Pulmonary artery endothelial cell (primary cell): ENCODE measurements at regions not wholly inside any gene's neighbourhood (a gene's known extent, or its start where the extent isn't known, plus 50 kb on each side); places are given as distances from the start of the nearest gene placed in this dataset.

Experiments used
- DNase-seq: peaks from one replicate; pipeline ENCODE4 v3.0.0-alpha.2; 2011; ENCODE audit warnings: low read depth, low spot score

- no peak for DNase-seq
These were observed 221.4 kb upstream of the RREB1 start for GRCh38 chr6:6886171-6886885.

GRCh38 chr6:6886886-6887285 lies 220.9 kb upstream of the RREB1 start:
- no peak for DNase-seq

- DNase-seq: no peak
These were observed 218.2 kb upstream of the RREB1 start for GRCh38 chr6:6889601-6890000.

DNA sequence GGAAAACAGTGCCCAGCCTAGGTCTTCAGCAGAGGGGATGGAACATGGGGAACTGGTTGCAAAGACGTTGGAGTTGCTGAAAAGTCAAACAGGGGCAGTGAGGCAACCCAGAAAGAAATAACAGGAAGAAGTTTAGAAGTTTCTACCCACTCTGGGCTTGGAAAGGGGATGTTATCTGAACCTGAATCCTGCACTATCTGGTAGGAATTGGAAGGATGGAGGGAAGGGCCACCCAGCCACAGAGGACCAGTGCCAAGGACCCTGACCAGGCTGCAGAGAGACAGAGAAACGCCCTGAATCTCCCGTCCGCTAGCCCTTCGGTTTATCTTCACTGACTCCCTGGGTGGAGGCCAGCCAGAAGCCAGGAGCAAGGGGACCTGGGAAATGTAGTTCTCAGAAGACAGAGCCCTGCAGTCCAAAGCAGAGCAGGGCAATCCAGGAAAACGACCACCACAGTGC lies 217.3 kb upstream of the RREB1 start:
- no peak for DNase-seq

GRCh38 chr6:6891125-6891721 lies 216.5 kb upstream of the RREB1 start:
- no peak for DNase-seq

DNA sequence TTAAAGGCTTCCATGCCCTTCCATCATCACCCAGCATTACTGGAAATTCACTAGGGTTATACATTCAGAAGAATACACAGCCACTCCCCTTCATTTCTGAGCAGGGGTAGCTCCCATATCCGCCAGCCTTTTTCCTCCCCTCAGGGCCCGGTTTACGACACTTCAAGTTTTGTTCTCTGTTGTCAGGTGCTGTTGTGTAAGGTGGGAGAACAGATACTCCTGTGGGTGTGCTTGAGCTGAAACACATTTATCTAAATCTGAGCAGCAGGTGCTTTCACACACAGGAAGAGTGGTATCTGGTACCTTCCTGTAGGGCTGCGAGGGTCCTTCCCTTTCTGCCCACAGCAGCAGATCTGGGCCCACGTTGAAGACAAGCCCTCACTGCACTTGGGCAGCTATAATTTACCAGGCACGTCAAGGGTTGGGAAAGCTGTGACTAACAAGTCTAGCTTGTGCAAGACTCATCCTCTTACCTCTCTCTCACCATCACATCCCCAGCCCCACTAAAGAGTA lies 215.8 kb upstream of the RREB1 start:
- no peak for DNase-seq

GRCh38 chr6:6892744-6893583 lies 214.8 kb upstream of the RREB1 start:
- no peak for DNase-seq

GRCh38 chr6:6893701-6894100 lies 214.1 kb upstream of the RREB1 start:
- no peak for DNase-seq

- DNase-seq: no peak
These were observed 211.8 kb upstream of the RREB1 start for GRCh38 chr6:6895929-6896328.

DNA sequence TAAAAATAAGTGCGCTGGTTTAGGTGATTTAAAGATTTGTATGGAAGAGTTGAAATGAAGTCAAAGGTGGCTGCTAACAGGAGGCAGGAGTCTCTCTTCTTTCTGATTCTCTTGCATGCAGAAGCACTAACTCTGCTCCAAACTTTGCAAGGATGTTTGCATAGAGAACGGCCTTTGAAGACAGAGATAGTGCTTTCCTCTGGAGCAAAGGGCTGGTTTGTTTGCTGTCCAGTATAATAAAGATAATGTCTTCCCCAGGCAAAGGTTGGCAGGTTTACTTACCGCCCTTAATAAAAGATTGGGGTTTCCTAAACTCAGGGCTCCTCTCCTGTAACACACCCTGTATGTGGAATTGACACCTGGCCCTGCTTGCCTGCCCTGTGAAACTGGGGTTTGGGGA lies 210.6 kb upstream of the RREB1 start:
- DNase-seq: no peak

- DNase-seq: no peak
These were observed 207.1 kb upstream of the RREB1 start for GRCh38 chr6:6900569-6901204.

DNA sequence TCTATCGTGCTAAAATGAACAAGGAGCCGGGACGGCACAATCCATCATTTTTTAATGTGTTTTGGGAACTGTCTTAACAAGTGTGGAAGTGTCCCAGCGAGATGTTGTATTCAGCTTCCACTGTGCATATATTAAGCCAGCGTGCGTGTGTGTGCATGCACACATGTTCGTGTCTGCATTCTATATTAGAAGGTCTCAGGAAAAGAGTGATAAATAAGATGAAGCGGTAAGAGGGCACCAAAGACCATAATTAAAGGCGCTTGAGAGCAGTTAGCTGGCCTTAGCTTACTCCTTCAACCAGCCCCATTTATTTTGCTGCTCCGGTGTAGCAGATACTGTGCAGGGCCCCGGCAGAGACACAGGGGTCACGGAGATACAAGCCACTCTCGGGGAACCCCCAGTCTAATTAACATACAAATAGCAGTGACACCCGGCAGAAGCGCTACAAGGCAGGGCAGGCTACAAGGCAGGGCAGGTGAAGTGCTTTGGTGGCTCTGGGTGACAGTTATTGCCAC lies 206.5 kb upstream of the RREB1 start:
- no peak for DNase-seq

DNA sequence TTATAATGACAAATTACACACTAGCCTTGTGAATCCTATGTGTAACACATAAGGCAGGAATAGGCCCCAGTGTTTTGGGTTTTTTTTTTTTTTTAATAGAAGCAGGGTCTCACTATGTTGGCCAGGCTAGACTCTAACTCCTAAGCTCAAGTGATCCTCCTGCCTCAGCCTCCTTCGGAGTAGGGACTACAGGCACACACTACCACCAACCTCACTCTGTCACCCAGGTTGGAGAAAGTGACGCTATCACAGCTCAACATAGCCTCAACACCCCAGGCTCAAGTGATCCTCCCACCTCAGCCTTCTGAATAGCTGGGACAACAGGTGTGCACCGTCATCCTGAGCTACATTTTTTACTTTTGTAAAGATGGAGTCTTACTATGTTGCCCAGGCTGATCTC lies 205.8 kb upstream of the RREB1 start:
- no peak for DNase-seq

GRCh38 chr6:6905961-6906518 lies 201.7 kb upstream of the RREB1 start:
- no peak for DNase-seq

DNA sequence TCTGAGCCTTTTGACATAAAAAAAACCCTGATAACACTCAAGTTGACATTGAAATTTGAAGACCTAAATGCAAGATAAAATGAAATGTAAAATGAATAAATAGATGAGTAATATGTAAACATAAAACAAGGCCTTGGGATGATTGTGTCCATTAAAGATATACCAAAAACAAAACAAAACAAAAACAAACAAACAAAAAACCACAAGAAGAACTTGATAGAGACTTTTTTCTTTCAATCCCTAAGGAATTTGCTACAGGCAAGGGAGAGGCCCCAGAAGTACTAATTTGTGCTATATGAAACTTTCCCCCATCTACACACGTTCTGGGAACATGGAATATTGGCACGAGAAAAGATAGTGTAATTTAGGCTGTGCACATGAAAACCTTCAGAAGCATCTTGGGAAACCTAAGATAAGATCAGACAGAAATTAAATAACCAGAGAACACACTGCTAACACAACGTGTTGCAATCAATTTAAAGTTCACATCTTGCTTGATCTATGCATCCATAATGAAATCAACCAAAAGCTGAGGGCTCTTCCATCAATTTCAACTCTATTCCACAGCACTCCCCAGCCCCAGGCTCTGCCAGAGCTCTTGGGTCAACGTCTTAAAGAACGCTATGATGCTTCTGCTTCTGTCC lies 201.1 kb upstream of the RREB1 start:
- no peak for DNase-seq

DNA sequence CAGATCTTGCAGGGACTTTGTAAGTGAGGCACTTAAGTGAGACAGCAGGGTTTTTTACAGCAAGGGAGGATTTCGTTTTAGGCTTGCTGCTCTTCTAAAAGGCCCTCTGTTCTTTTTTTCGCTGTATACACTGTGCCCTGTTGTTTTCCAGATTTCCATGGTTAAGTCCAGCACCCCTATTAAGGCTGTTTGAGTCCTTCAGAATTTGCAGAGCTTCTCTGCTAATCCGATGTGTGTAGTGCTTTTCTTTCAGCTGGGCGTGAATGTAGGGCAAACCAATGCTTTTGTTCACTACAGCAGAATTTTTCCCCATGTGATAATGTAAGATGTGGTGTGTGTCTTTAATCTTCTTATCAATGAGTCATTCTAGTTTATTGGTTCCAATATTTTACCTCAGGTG lies 200.5 kb upstream of the RREB1 start:
- no peak for DNase-seq

DNA sequence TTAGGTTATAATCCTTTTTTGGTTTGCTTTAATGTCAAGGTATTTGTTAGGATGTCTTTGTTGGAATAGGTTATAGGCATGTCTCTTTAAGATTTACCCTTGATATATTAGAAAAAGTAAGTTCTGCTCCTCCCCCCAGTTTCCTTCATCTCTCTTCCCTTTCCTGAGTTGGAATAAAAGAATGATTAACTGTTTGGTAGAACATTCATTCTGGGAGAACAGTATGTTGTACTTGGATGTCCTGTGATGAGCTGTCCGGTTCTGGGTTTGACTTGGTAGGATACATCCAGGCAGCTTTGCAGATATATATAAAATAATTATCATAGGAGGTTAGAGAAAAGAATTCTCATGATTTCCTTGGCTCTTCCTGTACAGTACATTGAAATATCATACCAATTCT lies 199.6 kb upstream of the RREB1 start:
- DNase-seq: no peak

- no peak for DNase-seq
These were observed 198.7 kb upstream of the RREB1 start for GRCh38 chr6:6909111-6909510.

DNA sequence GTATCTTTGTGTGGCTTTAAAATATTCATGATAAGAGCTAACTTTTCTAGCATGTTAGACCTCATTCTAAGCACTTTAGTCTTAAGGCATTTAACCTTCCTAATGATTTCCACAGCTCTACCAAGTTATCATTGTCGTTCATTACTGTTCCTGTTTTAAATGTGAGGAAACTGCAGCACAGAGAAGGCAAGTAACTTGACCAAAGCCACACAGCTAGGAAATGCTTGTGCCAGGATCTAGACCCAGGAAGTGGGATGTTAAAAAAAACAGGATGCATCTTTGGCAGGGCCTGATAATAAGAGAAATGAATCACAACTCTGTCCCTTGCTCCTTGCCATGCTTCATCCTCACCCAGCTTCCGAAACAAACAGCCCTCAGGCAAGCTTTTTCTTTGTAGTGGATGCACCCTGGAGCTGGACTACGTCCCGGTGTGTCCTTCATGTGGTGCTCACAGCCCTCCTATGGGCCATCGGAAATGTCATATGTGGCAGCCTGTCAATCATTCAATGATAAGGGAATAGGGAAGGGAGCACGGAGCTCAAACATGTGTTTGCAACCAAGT lies 196.9 kb upstream of the RREB1 start:
- no peak for DNase-seq

DNA sequence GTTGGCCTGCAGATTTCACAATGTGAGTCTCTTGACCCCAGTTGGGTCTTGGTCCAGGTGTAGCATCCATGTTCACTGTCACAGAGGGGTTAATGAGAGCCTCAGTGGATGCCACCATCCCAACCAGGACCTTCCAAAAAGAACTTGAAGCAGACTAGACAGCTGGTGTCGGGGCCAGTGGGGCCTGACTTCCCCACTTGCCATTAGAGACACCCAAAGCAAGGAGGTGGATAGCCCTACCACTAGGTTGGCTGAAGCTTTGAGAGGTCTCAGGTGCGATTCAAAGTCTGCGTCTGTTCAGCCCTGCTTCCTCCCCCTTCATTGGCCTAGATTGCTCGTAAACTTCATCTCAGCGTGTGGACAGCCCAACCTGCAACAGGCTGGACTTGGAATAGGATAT lies 196.4 kb upstream of the RREB1 start:
- DNase-seq: no peak
